GM19452 (cell line): ENCODE measurements at regions not wholly inside any gene's neighbourhood (a gene's known extent, or its start where the extent isn't known, plus 50 kb on each side); places are given as distances from the start of the nearest gene placed in this dataset.

Experiments used
- ATAC-seq: cut with Tn5 transposase; IDR thresholded peaks from one replicate; pipeline ENCODE4 v1.9.1; 2021; ENCODE audit not compliant: unreplicated experiment

DNA sequence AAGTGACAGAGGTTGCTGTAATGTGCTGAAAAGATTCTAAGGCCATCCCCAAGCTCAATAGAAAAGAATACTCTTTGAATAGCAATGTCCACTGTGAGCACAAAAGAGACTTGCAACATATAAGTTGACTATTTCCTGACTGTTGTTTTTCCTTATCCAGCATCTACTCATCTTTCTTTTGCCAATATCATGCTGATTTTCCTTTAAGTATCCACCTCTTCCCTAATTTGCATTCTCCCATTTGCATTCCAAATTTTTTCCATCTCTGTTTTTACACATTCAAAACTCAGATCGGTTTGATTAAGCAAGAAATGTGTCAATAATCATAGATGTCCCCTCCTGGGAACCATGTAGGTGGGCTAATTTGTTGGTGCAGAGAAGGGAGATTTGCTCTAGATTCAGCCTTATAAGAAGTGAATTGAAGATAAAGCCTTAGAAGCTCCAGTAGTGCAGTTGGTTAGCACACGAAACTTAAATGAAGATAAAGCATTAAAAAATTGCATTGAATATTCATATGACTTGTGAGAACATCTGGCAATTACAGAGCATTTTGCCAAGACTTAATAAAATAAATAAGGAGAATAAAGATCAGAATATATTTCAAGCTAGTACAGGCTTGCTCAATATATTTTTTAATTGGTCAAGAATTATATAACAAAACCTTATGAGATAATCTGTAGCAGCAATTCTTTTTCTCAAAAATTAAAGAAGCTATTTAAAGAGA, 267.6 kb downstream of the TMEM167A start:
- ATAC-seq, result no peak

DNA sequence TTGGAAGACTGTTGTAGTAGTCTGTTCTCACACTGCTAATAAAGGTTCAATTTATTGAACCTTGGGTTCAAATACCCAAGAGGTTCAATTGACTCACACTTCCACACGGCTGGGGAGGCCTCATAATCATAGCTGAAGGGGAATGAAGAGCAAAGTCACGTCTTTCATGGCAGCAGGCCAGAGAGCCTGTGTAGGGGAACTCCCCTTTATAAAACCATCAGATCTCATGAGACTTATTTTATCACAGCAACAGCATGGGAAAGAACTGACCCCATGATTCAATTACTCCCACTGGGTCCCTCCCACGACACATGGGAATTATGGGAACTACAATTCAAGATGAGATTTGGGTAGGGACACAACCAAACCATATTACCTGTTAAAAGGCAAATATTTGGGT, 268.2 kb downstream of the TMEM167A start:
- ATAC-seq, result no peak

DNA sequence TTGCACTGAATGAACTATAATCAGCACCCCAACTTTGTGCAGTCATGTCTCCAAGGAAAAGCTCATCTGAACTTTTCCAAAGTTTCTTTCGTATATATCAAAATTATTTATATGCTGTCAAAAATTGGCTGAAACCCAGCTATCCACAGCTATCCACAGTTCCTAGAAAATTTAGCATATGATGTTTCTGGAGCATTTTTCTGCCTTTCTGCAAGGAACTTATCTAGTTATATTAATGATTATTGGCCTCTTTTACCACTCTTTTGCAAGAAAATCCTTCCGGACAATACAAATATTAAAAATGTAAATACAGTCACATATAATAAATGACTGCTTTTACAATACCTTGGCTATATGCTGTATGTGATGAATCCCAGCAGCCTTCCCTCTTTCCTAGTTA, 270.2 kb downstream of the TMEM167A start:
- no peak for ATAC-seq

DNA sequence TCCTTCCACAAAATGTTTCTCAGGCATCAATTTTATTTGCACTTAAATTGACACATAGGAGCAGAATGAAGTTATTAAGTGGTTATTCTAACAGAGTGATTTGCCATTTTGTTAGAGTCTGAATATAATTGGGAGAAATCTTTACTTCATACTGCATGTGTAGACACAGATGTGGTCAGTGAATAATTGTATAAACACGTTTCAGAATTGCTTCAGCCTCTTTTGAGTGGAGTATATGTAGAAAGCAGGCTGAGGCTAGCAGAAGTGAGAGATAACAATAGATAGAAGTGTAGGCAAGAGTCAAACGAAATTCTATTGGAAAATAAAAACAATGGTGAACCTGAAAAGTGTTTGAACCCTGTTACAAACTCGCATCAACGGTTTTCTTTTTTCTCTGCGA, 270.7 kb downstream of the TMEM167A start:
- no peak for ATAC-seq

DNA sequence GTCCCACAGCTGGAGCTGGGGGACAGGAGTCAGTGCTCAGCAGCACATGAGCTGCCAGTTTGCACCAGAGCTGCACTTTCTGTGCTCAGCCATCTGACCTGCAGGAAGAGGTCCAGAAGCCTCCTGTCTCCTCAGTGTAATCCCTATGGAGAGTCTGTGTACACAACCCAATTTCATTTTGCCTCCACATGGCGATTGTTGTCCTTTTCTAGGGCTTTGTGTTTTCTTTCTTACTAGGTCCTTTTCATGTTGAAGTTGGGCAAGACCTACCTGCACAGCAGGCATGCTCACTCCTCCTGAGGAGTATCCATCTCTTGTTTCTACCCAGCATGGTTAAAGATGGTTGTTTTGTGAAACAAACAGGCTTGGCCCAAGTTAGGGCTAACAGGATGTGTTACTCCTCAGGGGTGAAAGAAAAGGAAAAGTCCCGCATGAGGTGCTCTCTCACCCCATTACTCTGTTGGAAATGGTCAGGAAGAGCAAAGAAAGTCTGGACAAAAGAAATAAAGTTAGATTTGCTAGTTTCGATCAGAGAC, 273.0 kb downstream of the TMEM167A start:
- ATAC-seq, result no peak

DNA sequence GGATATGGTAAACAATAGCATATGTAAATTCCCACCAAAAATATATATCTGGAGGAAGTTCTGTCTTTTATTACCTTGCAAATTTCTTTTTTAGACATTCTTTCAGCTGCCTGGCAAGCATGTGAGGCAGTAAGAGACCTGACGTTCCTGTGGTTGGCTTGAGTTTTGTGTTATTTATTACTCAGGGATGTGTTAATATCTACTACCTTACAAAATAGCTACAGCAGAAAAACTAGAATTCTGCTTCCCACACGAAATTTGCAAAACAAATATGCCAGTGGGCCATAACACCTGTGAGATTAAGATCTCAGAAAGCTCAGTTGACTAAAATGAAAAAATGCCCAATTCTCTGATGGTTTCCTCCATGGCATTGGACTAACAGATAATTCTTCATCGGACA, 274.2 kb downstream of the TMEM167A start:
- no peak for ATAC-seq

DNA sequence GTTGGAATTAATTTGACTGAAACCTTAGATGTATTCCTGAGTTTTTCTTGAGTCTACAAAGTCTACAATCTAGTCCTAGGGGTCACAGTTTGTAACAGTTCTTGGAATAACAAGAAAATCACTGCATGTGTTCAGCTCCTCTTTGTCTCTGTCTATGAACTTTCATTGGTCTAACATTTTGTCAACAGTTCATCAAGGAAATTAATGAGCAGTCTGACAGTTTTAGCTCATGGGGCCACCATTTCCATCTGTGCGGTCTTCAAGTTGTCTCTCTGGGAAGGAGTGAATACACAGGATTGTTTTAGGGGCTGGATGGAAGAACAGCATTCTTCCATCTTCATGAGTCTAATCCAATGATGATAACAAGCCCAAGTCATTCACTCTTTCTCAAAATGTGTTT, 276.4 kb downstream of the TMEM167A start:
- ATAC-seq, result no peak

DNA sequence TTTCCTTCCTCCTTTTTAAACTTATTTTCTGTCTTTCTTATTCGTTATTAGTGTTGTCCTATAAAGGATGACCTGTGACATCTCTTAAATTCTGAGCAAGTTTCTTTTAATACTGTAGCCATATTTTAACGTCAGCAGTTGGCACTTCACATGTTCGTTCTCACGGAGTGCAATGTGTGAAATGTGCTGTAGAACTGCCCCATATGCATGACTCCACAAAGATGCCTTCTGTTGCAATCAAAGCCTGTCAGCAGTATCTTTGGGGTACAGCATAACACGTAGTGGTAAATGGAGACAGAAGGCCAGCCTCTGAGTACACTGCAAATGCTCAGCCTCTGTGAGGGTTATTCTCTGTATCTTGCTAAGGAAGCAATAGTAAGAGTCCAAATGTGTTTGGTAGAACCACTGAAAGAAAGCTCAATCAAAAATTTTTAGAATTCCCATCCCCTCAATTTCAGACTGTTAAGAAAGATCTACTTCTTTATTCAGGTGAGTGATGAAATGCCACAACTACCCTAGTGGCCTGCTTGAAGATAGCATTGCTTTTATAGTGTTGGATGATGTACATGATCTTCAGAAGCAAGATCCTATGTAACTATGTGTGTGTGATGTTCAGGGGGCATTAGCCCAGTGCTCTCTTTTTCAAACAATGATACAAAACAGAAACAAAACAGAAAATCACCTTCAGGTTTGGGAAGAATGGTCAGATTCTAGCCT, 277.7 kb downstream of the TMEM167A start:
- ATAC-seq, result no peak

DNA sequence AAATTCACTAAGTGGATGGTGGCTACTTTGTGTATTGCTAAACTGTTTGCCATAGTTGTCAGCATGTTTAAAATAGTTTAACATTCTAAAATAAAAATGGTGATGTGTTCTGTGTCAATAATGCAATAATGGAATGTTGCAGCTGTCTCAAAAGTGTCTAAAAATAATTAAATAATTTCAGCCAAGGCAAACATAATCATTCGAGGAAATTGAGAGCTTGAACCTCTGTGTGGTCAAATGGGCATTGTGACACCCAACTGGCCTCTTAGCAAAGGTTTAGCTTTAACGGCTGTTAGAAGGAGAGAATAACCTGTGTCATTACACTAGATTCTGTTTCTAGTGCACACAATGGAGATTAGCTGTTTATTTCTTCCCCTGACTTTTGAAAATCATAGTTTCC, 278.5 kb downstream of the TMEM167A start:
- no peak for ATAC-seq

DNA sequence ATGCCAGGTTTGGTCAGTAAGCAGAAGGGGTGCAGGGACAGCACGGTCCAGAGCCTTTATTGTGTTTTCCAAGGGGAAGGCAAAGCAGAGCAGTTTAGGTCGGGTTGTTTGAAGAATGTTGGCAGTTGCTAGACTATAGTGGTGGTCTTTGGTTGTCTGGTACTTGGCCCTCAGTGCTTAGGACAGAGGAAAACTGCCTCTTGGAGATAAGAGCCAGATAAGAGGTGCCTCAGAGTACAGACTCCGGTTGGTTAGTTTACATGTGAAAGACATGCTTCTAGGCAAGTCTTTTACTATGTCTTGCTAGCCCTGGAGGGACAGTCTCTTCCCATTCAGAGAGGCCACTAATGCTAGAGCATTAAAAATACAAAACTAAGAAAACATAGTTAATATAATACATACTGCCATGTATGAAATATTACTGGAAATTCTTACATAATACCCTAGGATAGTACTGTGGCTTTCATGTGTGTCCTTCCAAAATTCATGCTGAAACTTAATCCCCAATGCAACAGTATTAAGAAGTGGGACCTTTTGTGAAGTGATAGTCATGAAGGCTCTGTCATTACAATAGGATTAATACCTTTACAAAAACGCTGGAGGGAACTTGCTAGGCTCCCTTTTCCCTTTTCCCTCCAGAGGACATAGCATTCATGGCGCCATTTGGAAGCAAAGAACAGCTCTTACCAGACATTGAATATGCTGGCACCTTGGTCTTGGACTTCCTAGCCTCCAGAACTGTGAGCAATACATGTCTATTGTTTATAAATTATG, 280.4 kb downstream of the TMEM167A start:
- no peak for ATAC-seq

DNA sequence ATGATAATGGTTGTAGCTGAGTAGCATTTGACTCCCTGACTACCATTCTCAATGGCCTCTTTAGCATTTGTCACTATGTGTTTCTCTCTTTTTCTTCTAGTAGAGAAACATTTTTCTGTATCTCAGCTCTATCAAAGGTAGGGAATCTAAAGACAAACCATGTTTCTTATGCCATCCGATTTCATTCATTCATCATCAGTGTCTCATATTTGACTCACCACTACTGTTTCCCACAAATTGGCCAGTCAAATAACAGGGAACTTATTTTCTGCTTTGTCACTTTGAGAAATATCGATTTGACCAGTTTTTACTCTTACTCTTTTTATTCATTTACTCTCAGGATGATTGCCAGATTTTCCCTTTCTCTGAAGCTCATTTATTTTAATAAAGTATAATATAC, 282.3 kb downstream of the TMEM167A start:
- ATAC-seq, result no peak

DNA sequence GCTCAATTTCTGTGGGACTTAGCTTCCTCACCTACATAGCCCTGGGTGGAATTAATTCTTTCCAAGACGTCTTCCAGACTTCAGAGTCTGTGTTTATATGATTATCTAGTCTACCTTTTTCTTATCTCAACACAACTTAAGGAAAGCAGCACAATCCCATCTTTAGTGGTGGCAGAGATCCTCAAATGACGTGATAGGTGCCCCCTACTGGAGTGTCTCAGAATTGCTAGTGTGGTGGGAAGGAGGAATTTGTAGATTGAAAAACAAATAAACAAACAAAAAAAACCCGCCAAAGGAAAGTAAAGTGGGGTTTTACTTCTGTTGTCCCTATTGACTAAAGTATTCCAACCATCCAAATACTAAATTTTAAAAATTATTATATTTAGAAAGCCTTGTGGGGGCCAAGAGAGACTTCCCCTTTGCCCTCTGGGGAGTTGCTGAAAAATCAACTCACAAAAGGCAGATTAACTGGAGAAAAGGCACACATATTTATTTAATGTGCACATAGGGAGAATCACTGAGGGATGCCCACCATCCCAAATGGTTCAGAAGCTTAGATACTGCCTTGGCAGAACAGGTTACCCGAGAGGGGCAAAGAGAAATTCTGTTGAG, 283.3 kb downstream of the TMEM167A start:
- ATAC-seq, result no peak

DNA sequence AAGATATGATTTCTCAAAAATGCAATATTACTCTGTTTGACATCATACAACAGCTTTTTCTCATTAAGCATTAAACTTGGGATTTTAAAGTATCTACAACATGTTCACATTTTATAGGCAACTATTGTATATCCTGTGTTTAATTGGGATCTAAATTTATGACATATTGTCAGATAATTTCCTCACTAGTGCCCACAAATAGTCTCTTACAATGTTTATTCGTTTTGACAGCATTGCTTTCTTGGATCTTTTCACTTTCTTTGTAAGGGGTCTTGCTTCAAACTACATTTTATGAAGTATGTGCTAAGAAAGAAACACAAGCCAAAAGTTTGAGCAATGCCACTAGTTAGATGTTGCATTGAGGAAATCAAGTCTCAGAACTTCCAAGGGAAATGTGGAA, 285.1 kb downstream of the TMEM167A start:
- no peak for ATAC-seq

DNA sequence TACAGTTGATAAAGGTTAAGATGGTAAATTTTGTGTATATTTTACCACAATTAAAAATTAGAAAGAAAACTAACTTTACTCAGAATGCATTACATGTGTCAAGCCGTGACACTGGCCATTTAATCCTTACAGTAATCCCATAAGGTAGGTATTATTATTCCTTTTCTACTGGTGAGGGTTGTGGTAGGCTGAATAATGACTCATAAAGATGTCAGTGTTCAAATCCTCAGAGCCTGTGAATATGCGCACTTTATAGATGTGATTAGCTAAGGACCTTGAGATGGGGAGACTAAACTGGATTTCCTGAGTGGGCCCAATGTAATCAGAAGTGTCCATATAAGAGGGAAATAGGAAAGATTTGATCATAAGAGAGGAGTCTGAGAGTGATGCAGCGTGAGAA, 288.1 kb downstream of the TMEM167A start:
- ATAC-seq, result no peak

DNA sequence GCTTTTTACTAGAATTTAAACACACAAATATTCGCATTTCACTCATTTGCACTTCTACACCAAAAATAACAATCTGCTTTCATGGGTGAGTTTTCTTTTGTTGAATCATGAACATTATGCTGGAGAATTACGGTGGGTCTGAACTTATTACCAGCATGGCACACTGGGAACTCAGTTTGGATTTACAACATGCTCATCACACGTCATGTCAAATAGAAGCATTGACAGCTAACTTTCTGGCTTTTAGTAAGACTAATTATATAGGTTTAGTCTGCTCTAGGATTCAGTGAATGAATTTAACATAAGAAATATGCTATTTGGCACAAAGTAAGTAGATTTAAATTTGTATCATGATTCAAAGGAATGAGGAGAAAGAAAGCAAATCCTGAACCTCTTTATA, 290.4 kb downstream of the TMEM167A start:
- no peak for ATAC-seq

DNA sequence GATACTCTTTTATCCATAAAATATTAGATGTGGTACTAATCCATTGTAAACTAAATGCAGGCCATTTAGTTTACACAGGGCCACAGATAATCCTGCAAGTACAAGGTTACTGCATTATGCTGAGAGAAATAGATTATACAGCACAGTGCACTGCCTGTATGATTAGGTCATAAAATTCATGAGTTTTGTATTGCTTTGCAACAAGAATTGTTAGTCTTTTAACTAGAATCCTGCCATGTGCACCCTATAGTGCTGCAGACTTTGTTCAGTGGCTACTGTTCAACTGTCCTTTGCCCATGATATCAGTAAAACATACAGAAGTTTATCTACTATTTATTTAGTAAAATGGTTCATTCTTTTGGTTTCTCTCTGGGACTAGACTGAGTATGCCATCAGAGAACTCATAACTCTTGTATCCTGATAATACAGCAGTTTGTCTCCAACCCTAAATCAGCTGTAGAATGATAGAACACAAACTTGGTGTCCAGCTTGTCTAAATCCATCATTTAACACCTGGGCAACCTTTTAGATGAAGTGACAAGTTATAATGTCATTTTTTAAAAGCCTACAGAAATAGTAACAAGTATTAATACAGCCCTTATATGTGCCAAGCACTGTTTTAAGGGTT, 291.2 kb downstream of the TMEM167A start:
- ATAC-seq, result no peak

DNA sequence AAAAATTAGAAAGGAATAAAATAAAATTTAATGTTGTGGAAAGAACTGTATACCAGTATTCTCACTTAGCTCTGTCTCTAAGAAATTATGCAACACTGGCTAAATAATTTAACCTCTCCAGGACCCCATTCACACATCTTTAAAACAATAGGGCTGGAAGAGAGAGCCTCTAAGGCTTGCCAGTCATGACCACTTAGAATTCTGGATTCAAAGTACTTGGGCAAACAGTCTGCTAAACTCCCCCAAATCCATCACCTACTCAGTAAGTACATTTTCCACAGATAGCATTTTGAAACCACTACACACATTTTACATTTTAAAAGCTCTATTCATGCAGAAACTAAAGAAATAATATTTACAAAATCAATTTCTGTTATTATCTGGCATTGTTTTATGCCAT, 291.7 kb downstream of the TMEM167A start:
- ATAC-seq, result no peak

DNA sequence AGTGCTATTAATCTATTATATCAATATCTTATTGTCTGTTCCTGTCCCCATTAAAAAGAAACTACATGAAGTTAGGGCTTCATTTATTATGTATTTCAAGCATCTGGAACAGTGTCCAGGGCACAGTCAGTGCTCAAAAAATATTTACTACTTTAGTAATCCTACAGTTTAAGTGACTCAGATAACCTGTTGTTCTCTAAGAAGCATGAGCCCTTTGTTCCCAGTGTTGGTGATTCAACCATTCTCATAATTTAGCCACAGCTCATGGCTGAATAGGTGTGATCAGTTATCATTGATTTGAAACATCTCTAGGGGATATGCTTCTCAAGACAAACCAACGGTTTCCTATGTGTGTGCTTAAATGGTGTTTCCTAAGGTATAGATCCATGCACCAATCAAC, 292.7 kb downstream of the TMEM167A start:
- no peak for ATAC-seq

DNA sequence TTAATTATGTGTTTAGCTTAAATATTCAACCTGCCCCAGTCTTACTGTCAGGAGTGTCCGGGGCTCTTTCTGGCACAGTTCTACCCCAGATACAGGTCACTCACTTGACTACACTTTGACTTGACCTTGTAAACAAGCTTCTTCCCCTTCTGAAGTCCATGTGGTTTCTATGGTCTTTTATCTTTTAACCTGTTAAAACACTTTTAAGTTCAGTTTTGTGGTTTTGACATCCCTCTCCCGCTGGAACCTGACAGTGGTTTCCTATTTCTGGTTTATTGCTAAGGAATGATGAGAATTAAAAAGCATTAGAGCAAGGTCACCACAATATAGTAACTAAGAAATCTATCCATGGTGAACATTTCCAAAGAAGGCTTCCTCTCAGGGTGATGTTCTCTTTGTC, 300.1 kb downstream of the TMEM167A start:
- no peak for ATAC-seq

DNA sequence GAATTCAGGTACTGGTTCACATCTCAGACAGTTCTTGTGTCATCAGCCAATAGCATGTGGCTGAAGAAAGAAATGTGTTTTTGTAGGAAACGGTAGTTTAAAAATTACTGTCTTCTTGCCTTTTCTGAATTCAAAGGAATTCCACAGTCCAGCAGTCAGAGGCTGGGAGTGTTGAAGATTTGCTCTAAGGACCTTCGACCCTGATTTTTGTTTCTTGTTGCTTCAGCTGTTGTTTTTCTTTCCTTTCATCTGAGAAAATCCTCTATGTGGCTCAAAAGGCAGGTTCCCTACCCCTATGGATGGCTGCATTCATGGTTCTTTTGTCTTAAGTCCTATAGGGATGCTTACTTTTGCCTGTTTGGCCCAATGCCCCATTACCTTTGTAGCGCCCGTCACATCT, 304.9 kb downstream of the TMEM167A start:
- no peak for ATAC-seq

DNA sequence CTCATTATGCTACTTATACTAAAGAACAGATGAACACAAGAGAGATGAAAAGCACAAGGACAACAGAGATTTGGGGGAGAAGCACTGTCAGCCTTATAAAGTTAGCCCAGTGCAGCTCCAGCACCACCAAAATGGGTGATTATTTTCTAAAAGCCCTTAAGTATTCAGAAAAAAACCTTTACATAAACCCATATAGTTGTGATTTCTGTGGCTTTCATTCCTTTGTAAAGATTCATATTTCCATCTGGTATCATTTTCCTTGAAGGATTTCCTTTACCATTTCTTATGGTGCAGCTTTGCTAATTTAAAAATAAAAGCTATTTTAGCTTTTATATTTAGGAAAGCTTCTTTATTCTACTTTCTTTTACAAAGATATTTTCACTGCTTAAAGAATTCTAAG, 311.0 kb downstream of the TMEM167A start:
- ATAC-seq, result no peak
